Fibroblast of lung (primary cell): ENCODE measurements at regions not wholly inside any gene's neighbourhood (a gene's known extent, or its start where the extent isn't known, plus 50 kb on each side); places are given as distances from the start of the nearest gene placed in this dataset.

Source experiments
- CTCF ChIP-seq, 2 donors: IDR thresholded peaks in 1 of 2; conservative IDR thresholded peaks in 1 of 2; 1 replicate in 1 of 2; 2 replicates in 1 of 2; pipeline ENCODE4 v1.5.1; 2011 to 2012; ENCODE audit warnings: low read length in 2 of 2, control low read depth in 1 of 2, inconsistent platforms in 1 of 2, low read depth in 1 of 2, mild to moderate bottlenecking in 1 of 2
- EZH2 ChIP-seq: IDR thresholded peaks from 2 replicates; pipeline ENCODE4 v1.5.1; 2012; ENCODE audit warnings: low read length, control low read depth, mild to moderate bottlenecking; ENCODE audit errors: missing control alignments

GRCh38 chr1:170221031-170221430 lies 75.3 kb downstream of the NTMT2 start:
- TF ChIP-seq CTCF (conservative IDR thresholded peaks at IDR 0.05 in 1 of 2, IDR thresholded peaks at IDR 0.05 in 1 of 2; ENCODE audit: low read depth in 1 of 2, low read length in 2 of 2) = no peak
- TF ChIP-seq EZH2 = no peak
